ENCODE measurements at regions not wholly inside any gene's neighbourhood (a gene's known extent, or its start where the extent isn't known, plus 50 kb on each side); places are given as distances from the start of the nearest gene placed in this dataset.

GRCh38 chr9:116095403-116095802 lies 58.2 kb upstream of the PAPPA start:
- TF ChIP-seq CTCF (conservative IDR thresholded peaks at IDR 0.05; ENCODE audit: low read length) (no peak), EZH2phosphoT487 (IDR thresholded peaks at IDR 0.05; ENCODE audit: borderline replicate concordance) (no peak)

All from Loucy (cell line).